ENCODE measurements at regions not wholly inside any gene's neighbourhood (a gene's known extent, or its start where the extent isn't known, plus 50 kb on each side); places are given as distances from the start of the nearest gene placed in this dataset.

- TF ChIP-seq ZNF407 (IDR thresholded peaks at IDR 0.05; ENCODE audit: low read depth) = no peak
- peak; percentile 92 for TF ChIP-seq MAFF (IDR thresholded peaks at IDR 0.05; ENCODE audit: low read length)
- TF ChIP-seq NR3C1 (CRISPR knock-in tag; IDR thresholded peaks at IDR 0.05) = no peak
- TF ChIP-seq ETV6 (IDR thresholded peaks at IDR 0.05; ENCODE audit: borderline replicate concordance in 1 of 2, low read depth in 2 of 2, low read length in 1 of 2) = peak in 1 of 2 experiments; percentile 27; a peak in 1 of 4 replicates
- no peak for TF ChIP-seq ETV6 (CRISPR knock-in tag; IDR thresholded peaks at IDR 0.05; ENCODE audit: borderline replicate concordance)
- TF ChIP-seq ELF2 (CRISPR knock-in tag; IDR thresholded peaks at IDR 0.05) = no peak
- no peak for TF ChIP-seq SIN3B (IDR thresholded peaks at IDR 0.05; ENCODE audit: low read depth)
- TF ChIP-seq JUND (IDR thresholded peaks at IDR 0.05; ENCODE audit: borderline replicate concordance, low read depth, low read length) = peak; percentile 90
- TF ChIP-seq JUND (tag; IDR thresholded peaks at IDR 0.05; ENCODE audit: borderline replicate concordance, low read depth, low read length) = peak; percentile 87; the same call in 2 of the 3 replicates
- 0 out of 4 replicates have a peak, but pooled peaks of 1 of the 2 experiments have one; percentile 19 for TF ChIP-seq TEAD1 (CRISPR knock-in tag; IDR thresholded peaks at IDR 0.05)
- TF ChIP-seq TOE1 (IDR thresholded peaks at IDR 0.05; ENCODE audit: borderline replicate concordance) = 0 out of 2 replicates have a peak, but pooled peaks have one; percentile 12
- no peak for TF ChIP-seq TOE1 (CRISPR knock-in tag; IDR thresholded peaks at IDR 0.05; ENCODE audit: borderline replicate concordance, low read depth)
- TF ChIP-seq NR2C1 (IDR thresholded peaks at IDR 0.05) = no peak
- TF ChIP-seq NR2C1 (tag; IDR thresholded peaks at IDR 0.05) = 0 out of 2 replicates have a peak, but pooled peaks have one; percentile 17
- TF ChIP-seq RBM25 (IDR thresholded peaks at IDR 0.05; ENCODE audit: low read depth, low read length, severe bottlenecking) = no peak
- no peak for TF ChIP-seq SNRNP70 (optimal IDR thresholded peaks at IDR 0.05; ENCODE audit: low read depth, low read length)
- TF ChIP-seq SETDB1 (IDR thresholded peaks at IDR 0.05; ENCODE audit: low read length) = no peak
- TF ChIP-seq ZNF444 (CRISPR knock-in tag; IDR thresholded peaks at IDR 0.05) = no peak
- no peak for TF ChIP-seq ZNF695 (CRISPR knock-in tag; IDR thresholded peaks at IDR 0.05)
- TF ChIP-seq CBX2 (IDR thresholded peaks at IDR 0.05; ENCODE audit: insufficient read depth, low read length, poor library complexity, severe bottlenecking) = no peak
- no peak for TF ChIP-seq POLR2AphosphoS2 (IDR thresholded peaks at IDR 0.05; ENCODE audit: low read length)
- no peak for TF ChIP-seq SIRT6 (IDR thresholded peaks at IDR 0.05; ENCODE audit: low read depth, low read length)
- no peak for TF ChIP-seq SAFB (IDR thresholded peaks at IDR 0.05; ENCODE audit: borderline replicate concordance, low read depth, low read length)
- TF ChIP-seq NFE2L1 (tag; IDR thresholded peaks at IDR 0.05; ENCODE audit: borderline replicate concordance, low read depth) = peak; percentile 60
Observed at GRCh38 chr6:47135772-47136171, 93.6 kb upstream of the ADGRF1 start (continued).
